ENCODE measurements at regions not wholly inside any gene's neighbourhood (a gene's known extent, or its start where the extent isn't known, plus 50 kb on each side); places are given as distances from the start of the nearest gene placed in this dataset.
A peak's percentile ranks its signal among the peaks of the same experiment; 100 is the strongest.
"Not testable (repeated sequence)": the region's sequence is repeated elsewhere in the genome, so short reads cannot be mapped to it uniquely, and the experiment has no call there.

DNA sequence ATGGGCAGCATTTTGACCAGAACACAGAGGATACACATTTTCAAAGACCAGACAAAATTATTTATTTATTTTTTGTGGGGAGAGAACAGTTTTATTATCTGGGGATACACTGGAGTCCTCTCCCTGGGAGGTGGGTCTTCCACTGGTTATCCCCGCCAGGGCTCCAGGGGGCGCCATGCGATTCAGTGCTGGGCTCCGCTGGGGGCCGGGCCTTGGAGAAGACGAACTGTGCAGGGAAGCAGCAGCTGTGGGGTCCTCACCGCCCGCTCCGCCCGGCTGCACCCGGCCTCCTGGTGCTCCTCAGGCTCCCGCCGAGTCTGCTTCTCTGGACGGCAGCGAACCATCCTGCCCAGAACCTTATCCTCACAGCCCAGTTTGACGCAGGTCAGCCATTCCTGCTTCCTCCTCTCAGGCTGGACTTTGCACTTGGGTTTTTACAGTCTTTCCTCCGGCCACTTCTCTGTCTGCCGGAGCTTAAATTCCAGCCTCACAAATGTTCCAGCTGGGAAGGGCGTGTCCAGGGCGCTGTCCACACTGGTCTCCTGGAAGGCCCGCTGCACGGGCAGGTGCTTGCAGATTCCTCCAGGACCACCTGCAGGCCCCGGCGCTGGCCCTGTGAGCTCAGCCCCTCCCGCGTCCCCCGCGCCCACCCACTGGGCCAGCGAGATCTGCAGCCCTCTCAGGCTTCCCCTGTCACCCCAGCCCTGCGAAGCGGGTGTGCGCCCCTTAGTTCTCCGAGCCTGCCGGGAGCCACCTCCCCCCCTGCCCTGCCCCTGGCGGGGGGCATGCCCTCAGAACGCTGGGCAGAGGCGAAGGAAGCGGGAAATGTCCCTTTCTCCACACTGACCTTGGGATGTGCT is 1830.0 kb upstream of the DEFB115 start:
- peak; percentile 34 for DNase-seq

- no peak for DNase-seq
Observed at GRCh38 chr20:29430531-29430930, 1826.9 kb upstream of the DEFB115 start.

- DNase-seq: not testable (repeated sequence)
Observed at GRCh38 chr20:29440721-29441120, 1816.7 kb upstream of the DEFB115 start.

DNA sequence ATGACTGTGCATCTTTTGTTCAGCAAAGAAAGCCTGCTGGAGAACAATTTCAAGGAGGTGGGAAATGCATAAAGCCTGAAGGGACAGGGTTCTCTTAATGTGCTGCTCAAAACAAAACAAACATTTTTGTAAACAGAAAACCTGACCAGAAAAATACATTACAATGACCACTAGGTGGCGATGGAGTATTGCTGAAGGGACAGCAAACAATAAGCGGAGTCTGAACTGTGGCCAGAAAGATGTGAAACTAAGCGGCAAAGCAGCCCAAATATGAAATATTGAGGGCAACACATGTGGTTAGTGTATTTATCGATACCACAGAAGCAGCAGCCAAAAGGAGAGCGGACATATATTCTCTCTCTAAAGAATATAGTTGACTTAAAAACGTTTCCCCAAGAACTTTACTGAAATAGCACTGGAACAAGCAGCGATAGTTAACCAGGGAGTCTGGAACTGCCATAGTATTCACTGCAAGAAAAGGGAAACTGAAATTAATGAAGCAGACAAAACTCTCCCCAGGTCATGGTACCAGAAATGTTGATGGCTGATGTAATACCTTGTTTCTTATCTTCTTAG is 1814.2 kb upstream of the DEFB115 start:
- peak; percentile 64 for DNase-seq

DNA sequence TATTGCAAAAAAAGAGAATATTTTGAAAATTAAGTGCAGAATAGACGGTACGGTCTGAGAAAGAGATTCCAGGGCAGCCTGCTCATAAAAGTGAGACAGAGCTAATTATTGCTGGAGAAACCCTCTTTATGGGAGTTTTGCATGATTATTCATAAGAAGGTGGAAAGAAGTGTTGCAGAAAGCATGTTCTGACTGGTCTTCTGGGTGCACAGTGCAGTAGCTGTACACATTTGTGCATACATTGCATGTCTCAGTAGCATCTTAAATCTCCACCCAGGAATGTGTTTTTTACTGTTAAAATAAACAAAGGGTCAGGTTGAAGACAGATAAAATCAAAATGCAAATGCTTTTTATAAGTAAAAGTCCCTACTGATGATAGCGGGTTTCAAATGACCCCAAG is 1813.6 kb upstream of the DEFB115 start:
- DNase-seq: no peak

DNA sequence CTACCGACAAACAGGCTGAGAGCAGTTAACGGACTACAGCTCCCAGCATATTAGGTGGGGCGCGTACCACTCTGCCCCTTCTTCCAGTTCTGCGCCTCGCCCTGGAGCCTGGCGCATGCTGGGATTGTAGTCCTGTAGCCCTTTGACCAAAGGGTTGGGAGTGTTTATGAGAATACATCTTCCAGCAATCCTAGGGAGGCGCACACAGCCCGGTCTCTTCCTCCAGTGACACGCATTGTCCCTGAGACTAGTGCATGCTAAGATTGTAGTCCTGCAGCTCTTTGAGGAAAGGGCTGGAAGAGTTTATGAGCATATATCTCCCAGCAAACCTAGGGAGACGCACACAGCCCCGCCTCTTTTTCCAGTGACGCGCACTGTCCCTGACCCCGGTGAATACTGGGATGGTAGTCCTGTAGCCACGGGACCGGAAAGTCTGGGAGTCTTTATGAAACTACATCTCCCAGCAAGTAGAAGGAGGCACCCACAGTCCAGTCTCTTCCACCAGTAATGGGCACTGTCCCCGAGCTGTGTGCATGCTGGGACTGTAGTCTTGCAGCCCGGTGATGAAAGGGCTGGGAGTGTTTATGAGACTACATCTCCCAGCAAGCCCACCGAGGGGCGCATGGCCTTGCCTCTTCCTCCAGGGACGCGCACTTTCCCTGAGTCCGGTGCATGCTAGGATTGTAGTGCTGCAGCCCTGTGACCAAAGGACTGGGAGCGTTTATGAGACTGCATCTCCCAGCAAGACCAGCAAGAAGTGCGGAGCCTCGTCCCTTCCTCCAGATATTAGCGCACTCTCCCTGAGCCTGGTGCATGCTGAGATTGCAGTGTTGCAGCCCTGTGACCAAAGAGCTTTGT is 1812.2 kb upstream of the DEFB115 start:
- peak; percentile 10 for DNase-seq

DNA sequence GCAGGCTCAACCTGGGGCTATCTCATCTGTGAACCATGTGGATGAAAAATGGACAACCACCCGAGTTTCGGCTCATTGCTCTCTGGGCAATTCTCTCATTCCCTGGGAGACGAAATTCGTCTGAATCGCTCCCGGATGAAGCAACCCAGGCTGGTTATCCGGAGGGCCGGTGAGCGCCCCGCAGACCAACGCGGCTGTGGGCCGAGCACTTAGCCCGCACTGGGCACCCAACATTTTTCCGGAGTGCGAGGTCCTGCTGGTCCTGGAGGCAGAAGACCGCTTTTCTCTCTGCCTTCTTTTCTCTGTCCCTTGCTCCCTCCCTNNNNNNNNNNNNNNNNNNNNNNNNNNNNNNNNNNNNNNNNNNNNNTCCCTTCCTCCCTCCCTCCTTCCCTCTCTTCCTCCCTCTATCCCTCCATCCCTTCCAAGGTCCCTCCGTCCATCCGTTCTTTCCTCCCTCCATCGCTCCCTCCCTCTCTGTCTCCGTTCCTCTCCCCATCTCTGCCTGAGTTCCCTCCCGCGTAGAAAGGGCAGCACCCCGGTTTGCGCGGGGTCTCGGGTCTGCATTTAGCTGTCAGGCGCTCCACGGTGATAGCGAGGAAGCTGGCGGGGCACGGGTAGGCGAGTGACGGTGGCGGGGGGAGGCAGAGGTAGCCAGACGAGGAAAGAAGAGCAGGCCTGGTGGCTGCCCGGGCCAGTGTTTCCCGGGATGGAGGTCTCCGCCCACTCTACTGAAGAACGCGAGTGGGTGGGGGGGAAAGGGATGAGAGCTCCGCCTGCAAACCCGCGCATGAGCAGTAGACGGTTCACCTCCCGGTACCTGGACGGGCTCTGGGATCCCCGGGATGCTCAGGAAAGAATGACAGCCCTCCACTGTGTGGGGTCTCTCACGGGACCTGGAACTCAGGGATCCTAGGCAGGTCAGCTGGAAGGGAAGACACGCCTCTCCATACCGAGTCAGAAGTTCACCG is 1809.7 kb upstream of the DEFB115 start:
- not testable (repeated sequence) for DNase-seq

GRCh38 chr20:29448806-29449470 is 1808.5 kb upstream of the DEFB115 start:
- DNase-seq: no peak

- DNase-seq: no peak
Observed at GRCh38 chr20:29452186-29452585, 1805.3 kb upstream of the DEFB115 start.

DNA sequence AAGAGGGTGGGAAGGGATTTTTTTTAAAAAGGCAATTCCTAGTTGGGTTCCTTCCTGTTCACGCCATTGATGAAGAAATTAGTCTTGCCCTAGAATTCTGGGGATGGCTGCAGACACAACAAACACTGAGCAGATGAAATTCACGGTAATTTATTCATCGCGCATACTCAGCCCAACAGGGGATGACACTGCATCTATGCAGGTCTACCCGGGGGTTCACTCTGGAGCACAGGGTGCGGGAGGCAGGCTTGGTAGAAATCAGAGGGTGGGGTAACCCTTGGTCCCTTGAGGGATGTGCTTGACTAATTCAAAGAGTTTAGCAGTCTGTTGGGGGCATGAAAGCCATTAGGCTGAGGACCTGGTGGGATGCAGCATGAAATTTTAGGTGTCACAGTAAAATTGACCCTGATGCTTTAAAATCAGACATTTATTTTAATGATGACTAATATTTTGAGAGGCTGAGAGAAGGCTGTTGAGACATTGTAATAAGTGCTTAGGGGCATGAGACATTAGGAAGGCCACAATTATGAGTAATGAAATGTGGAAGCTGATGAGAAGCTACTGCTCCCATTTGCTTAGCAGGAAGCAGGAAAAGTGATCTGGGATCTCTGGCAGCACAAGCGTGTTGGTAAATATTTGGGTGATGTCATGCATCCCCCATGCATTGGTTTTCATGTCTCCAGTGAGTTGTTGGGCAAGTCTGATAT is 1800.3 kb upstream of the DEFB115 start:
- DNase-seq: not testable (repeated sequence)

GRCh38 chr20:29472606-29473005 is 1784.9 kb upstream of the DEFB115 start:
- DNase-seq: no peak

DNA sequence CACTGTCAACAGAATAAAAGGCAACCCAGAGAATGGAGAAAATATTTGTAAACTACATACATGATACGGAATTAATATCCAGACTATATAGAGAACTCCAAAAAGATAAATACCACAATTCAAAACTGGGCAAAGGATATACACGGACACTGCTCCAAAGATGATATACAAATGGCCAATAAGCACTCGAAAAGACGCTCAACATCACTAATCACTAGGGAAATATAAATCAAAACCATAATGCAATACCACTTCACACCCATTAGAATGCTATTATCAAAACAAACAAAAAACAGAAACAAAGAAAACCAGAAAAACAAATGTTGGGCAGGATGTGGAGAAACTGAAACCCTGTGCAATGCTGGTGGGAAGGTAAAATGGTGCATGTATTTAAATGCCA is 1764.6 kb upstream of the DEFB115 start:
- not testable (repeated sequence) for DNase-seq

- DNase-seq: not testable (repeated sequence)
Observed at GRCh38 chr20:29496767-29497166, 1760.7 kb upstream of the DEFB115 start.

DNA sequence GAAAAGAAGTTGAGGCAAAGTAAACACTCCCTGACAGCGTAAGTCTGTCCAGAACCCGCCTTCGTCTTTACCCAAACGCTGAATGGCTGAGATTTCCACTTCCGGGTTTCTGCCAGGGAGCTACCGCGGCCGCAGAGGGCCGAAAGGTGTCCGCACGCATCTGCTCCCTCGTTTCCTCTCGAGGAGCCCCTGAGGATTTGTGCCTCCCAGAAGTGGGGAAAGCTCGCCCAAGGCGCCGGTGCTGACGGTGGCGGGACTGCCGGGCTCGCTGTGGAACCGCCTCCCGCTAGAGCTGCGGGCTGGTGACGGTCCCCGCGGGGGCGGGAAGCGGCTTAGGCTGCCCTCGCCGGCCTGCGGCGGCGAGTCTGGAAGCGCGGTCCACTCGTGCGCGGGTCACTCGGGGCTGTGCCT is 1760.2 kb upstream of the DEFB115 start:
- DNase-seq: peak; percentile 5

DNA sequence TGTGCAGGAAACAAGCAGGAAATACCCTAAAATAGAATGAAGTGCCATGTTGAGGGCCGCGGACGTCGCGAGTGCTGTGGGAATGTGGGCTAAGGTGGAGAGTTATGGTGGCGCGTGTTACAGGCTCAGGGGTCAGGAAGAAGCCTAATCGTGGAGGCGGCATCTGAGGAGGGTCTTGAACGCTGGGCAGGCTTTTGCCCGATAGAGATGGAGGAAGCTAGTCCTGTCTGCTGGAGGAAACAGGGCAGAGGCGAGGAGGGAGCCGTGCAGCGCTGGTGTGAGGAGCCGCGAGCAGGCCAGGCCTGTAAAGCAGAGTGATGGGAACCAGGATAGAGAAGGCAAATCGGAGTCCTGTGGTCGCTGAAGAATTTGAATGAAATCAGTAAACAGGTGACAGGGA is 1759.8 kb upstream of the DEFB115 start:
- not testable (repeated sequence) for DNase-seq

DNA sequence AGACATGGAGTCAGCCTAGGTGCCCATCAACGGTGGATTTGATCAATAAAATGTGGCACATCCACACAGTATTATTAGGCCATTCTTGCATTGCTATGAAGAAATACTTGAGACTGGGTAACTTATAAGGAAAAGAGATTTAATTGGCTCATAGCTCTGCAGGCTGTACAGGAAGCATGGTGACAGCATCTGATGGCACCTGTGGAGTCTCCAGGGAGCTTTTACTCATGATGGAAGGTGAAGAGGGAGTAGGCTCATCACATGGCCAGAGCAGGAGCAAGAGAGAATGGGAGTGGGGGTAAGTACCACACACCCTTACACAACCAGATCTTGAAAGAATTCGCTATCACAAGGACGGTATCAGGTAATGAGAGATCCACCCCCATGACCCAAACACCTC is 1756.7 kb upstream of the DEFB115 start:
- DNase-seq: not testable (repeated sequence)

DNA sequence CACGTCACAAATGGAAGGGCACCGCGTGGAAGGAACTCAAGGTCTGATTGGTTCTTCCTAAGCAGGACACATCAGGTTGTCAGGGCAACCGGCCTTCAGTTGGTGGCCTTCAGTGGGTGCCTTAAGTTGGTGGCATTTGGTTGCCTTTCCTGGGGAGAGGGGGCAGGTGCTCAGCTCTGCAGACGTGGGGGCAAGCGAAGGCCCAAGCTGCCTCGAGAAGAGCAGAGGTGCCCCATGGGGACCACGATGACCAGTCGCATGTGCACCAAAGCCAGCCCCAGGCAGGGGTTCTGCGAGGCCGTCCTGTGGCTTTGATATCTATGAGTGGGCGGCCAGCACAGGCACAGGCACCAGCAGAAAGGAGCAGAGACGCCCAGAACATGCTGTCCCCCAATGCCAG is 1742.8 kb upstream of the DEFB115 start:
- DNase-seq: not testable (repeated sequence)

GRCh38 chr20:29516847-29517246 is 1740.6 kb upstream of the DEFB115 start:
- not testable (repeated sequence) for DNase-seq

DNA sequence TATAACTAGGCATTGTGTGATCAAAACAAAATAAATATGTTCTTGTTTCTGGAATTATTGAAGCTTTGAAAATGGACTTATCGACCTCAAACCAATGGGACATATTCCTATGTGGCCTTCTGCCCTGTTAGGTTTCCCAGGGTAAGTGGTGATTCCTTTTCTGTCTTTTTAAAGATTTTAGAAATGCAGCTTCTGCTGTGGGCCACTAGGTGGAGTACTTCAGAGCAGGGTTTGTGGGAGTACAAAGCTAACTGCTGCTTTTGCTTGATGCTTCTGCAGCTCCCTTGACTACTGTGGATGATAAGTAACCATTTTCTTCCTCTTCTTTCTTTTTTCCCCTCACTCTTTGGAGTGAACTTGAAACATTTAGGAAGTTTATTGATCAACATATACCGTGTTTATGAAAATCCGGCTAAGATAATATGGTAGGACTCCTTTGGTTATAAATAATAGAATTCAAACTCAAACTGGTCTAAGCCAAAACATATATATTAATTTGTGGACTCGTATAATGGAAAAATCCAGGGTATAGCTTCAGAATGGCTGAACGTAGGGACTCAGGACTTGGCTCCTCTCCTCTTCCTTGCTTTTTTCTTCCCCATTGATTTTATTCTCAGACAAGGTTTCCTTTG is 1737.7 kb upstream of the DEFB115 start:
- not testable (repeated sequence) for DNase-seq

DNA sequence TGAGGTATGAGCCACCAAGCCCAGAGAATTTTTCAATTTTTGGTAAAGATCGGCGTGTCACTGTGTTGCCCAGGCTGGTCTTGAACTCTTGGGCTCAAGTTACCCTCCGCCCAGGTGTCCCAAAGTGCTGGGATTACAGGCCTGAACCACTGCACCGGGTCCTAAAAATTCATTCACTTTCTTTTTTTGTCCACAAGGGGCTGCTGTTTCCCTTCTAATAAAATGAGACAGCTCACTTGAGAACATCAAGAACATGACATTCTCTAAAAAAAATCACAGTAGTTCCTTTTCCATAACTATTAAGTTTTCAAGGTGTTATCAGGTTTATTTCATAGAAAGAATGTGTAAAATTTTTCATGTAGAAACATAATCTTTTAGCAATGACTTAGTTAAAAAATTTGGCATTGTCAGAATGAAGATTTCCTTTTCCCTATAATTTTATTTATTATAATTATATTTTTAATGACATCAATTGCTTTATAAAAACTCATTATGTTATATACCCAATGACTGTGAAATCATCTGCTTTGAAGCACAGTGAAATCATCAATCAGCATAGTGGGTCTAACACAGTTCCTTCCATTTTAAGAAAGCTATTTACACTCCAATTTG is 1723.8 kb upstream of the DEFB115 start:
- DNase-seq: peak; percentile 17

All from NCI-H2171 treated with DMSO at 0.1 percent for 48 hours (cell line).